ACC112 (cell line): ENCODE measurements at regions not wholly inside any gene's neighbourhood (a gene's known extent, or its start where the extent isn't known, plus 50 kb on each side); places are given as distances from the start of the nearest gene placed in this dataset.
A peak's percentile ranks its signal among the peaks of the same experiment; 100 is the strongest.

ENCODE experiments used
- H2AFZ ChIP-seq: fragments of 200-600 bp; sonication (generic); one replicate; pipeline ENCODE4 v1.6.0; 2017; ENCODE audit warnings: antibody characterized with exemption, low read length; ENCODE audit not compliant: unreplicated experiment
- H3K27ac ChIP-seq: fragments of 200-600 bp; sonication (generic); 2 replicates; pipeline ENCODE4 v1.5.1; 2014; ENCODE audit warnings: low read depth, mild to moderate bottlenecking, antibody characterized with exemption, low read length, moderate library complexity
- H3K27me3 ChIP-seq: fragments of 200-600 bp; sonication (generic); 2 replicates; pipeline ENCODE4 v1.6.1; 2014; ENCODE audit warnings: mild to moderate bottlenecking, antibody characterized with exemption, low read length, moderate library complexity, mixed read lengths; ENCODE audit not compliant: insufficient read depth
- H3K36me3 ChIP-seq: fragments of 200-600 bp; sonication (generic); 2 replicates; pipeline ENCODE4 v1.6.1; 2016; ENCODE audit warnings: mild to moderate bottlenecking, antibody characterized with exemption, low read length, moderate library complexity, mixed read lengths; ENCODE audit not compliant: insufficient read depth
- H3K4me1 ChIP-seq: fragments of 200-600 bp; sonication (generic); one replicate; pipeline ENCODE4 v1.6.1; 2016; ENCODE audit warnings: low read length, mixed read lengths; ENCODE audit not compliant: insufficient read depth, unreplicated experiment, control insufficient read depth
- H3K4me3 ChIP-seq: fragments of 200-600 bp; sonication (generic); 2 replicates; pipeline ENCODE4 v1.5.1; 2014; ENCODE audit warnings: mild to moderate bottlenecking, low read depth, low read length
- H3K79me2 ChIP-seq: fragments of 200-600 bp; sonication (generic); one replicate; pipeline ENCODE4 v1.6.0; 2016; ENCODE audit warnings: low read length; ENCODE audit not compliant: control insufficient read depth, unreplicated experiment, insufficient read depth

GRCh38 chr1:194341587-194341986 lies 1155.2 kb upstream of the B3GALT2 start:
- no peak overlapping the region for H2AFZ ChIP-seq
- no peak overlapping the region for H3K27ac ChIP-seq
- H3K79me2 ChIP-seq = no peaks in the 10 kb centered on the region
- no peaks in the 10 kb centered on the region for H3K27me3 ChIP-seq
- H3K4me3 ChIP-seq = no peak overlapping the region
- H3K4me1 ChIP-seq = no peaks in the 10 kb centered on the region
- no peaks in the 10 kb centered on the region for H3K36me3 ChIP-seq

- Histone ChIP-seq H2AFZ (no peak overlapping the region), H3K79me2 (no peaks in the 10 kb centered on the region), H3K4me3 (no peak overlapping the region), H3K36me3 (no peaks in the 10 kb centered on the region), H3K27ac (no peak overlapping the region), H3K4me1 (no peaks in the 10 kb centered on the region), H3K27me3 (no peaks in the 10 kb centered on the region)
Measured at GRCh38 chr1:194339471-194339870, 1153.1 kb upstream of the B3GALT2 start.

- H3K79me2 ChIP-seq = no peaks in the 10 kb centered on the region
- H2AFZ ChIP-seq = no peak overlapping the region
- H3K4me1 ChIP-seq = no peaks in the 10 kb centered on the region
- no peak overlapping the region for H3K27ac ChIP-seq
- no peak overlapping the region for H3K4me3 ChIP-seq
- H3K27me3 ChIP-seq = no peaks in the 10 kb centered on the region
- H3K36me3 ChIP-seq = no peaks in the 10 kb centered on the region
Measured at GRCh38 chr1:194338241-194338948, 1152.0 kb upstream of the B3GALT2 start.

- Histone ChIP-seq H3K27me3 (no peaks in the 10 kb centered on the region), H3K79me2 (no peaks in the 10 kb centered on the region), H3K27ac (no peak overlapping the region)
Measured at GRCh38 chr1:194333240-194333639, 1146.8 kb upstream of the B3GALT2 start.

GRCh38 chr1:194331758-194332157 lies 1145.3 kb upstream of the B3GALT2 start:
- Histone ChIP-seq H3K27ac (no peak overlapping the region), H3K36me3 (no peaks in the 10 kb centered on the region), H3K27me3 (no peaks in the 10 kb centered on the region), H3K79me2 (no peaks in the 10 kb centered on the region), H3K4me3 (no peak overlapping the region), H2AFZ (no peak overlapping the region), H3K4me1 (no peaks in the 10 kb centered on the region)

More at GRCh38 chr1:194333240-194333639, 1146.8 kb upstream of the B3GALT2 start:
- Histone ChIP-seq H3K4me1 (no peaks in the 10 kb centered on the region), H3K36me3 (no peaks in the 10 kb centered on the region), H3K4me3 (no peak overlapping the region), H2AFZ (no peak overlapping the region)

GRCh38 chr1:194322751-194323150 lies 1136.3 kb upstream of the B3GALT2 start:
- H3K27me3 ChIP-seq = no peaks in the 10 kb centered on the region
- H3K4me1 ChIP-seq = no peaks in the 10 kb centered on the region
- H3K79me2 ChIP-seq = no peaks in the 10 kb centered on the region
- H3K27ac ChIP-seq = no peak overlapping the region
- no peak overlapping the region for H2AFZ ChIP-seq
- H3K4me3 ChIP-seq = no peak overlapping the region
- no peaks in the 10 kb centered on the region for H3K36me3 ChIP-seq

GRCh38 chr1:194318790-194319280 lies 1132.4 kb upstream of the B3GALT2 start:
- Histone ChIP-seq H3K4me1 (no peaks in the 10 kb centered on the region), H3K4me3 (no peak overlapping the region), H3K27ac (no peak overlapping the region), H2AFZ (no peak overlapping the region), H3K79me2 (no peaks in the 10 kb centered on the region), H3K36me3 (no peaks in the 10 kb centered on the region), H3K27me3 (no peaks in the 10 kb centered on the region)

GRCh38 chr1:194309697-194310096 lies 1123.3 kb upstream of the B3GALT2 start:
- Histone ChIP-seq H3K36me3 (no peaks in the 10 kb centered on the region), H3K27ac (no peak overlapping the region), H3K4me1 (peaks cover 8% of the 10 kb centered on the region), H3K27me3 (no peaks in the 10 kb centered on the region), H2AFZ (peak overlapping the region; percentile 68), H3K4me3 (peak overlapping the region; percentile 51; the same call in 1 of the 2 replicates), H3K79me2 (no peaks in the 10 kb centered on the region)

- peaks cover 8% of the 10 kb centered on the region for H3K4me1 ChIP-seq
- H3K4me3 ChIP-seq = no peak overlapping the region
- H2AFZ ChIP-seq = no peak overlapping the region
- H3K27me3 ChIP-seq = no peaks in the 10 kb centered on the region
- H3K27ac ChIP-seq = no peak overlapping the region
- no peaks in the 10 kb centered on the region for H3K36me3 ChIP-seq
- H3K79me2 ChIP-seq = no peaks in the 10 kb centered on the region
Measured at GRCh38 chr1:194309269-194309668, 1122.9 kb upstream of the B3GALT2 start.

GRCh38 chr1:194300776-194301175 lies 1114.4 kb upstream of the B3GALT2 start:
- Histone ChIP-seq H3K79me2 (no peaks in the 10 kb centered on the region), H3K36me3 (no peaks in the 10 kb centered on the region), H2AFZ (peak overlapping the region; percentile 32), H3K4me1 (peaks cover 4% of the 10 kb centered on the region), H3K27me3 (no peaks in the 10 kb centered on the region), H3K4me3 (no peak overlapping the region), H3K27ac (no peak overlapping the region)

GRCh38 chr1:194300340-194300739 lies 1113.9 kb upstream of the B3GALT2 start:
- no peak overlapping the region for H3K27ac ChIP-seq
- no peaks in the 10 kb centered on the region for H3K27me3 ChIP-seq
- no peak overlapping the region for H3K4me3 ChIP-seq
- no peaks in the 10 kb centered on the region for H3K36me3 ChIP-seq
- no peaks in the 10 kb centered on the region for H3K79me2 ChIP-seq
- peaks cover 4% of the 10 kb centered on the region for H3K4me1 ChIP-seq
- H2AFZ ChIP-seq = peak overlapping the region; percentile 32
